Endothelial cell of umbilical vein (primary cell): ENCODE measurements at regions not wholly inside any gene's neighbourhood (a gene's known extent, or its start where the extent isn't known, plus 50 kb on each side); places are given as distances from the start of the nearest gene placed in this dataset.

Experiments used
- BruUV-seq: library from RNA; stranded (reverse); fragments of 400-500 nt; replicated peaks from 2 replicates; lab custom pipeline; 2021; lab: Mats Ljungman, UMichigan
- CTCF ChIA-PET: fragments of 300-600, 350-600 bp; sonication (Branson Sonifier 250); formaldehyde crosslinking; loops from one replicate; lab custom pipeline; 2021; ENCODE audit warnings: antibody characterized with exemption, inconsistent platforms; lab: Charles Lee
- POLR2A ChIA-PET: fragments of 300-600, 350-600 bp; sonication (Branson Sonifier 250); formaldehyde crosslinking; loops from one replicate; lab custom pipeline; 2021; ENCODE audit warnings: antibody characterized with exemption, inconsistent platforms; lab: Charles Lee
- DNase-seq: peaks from one replicate; pipeline ENCODE4 v3.0.0-alpha.2; 2011; ENCODE audit warnings: low read depth, low spot score
- FAIRE-seq: peaks from 2 replicates; lab custom pipeline; 2011; peaks lifted over from hg19 to GRCh38; lab: Jason Lieb, UNC
- H2AFZ ChIP-seq: 2 replicates; pipeline ENCODE4 v1.6.0; 2012; ENCODE audit warnings: low read depth, low read length, control low read depth, inconsistent platforms
- H3K27ac ChIP-seq: 2 replicates; pipeline ENCODE4 v1.5.1; 2011; ENCODE audit warnings: low read depth, mild to moderate bottlenecking, control low read depth, low read length, moderate library complexity; ENCODE audit not compliant: insufficient read depth
- H3K27me3 ChIP-seq, 2 experiments: 2 replicates each; pipeline versions ENCODE4 v1.6.0 to v1.6.1; 2011; ENCODE audit warnings: low read length in 2 of 2, mixed read lengths in 1 of 2; ENCODE audit not compliant: control insufficient read depth in 2 of 2, insufficient read depth in 2 of 2
- H3K36me3 ChIP-seq, 2 experiments: 2 replicates in 1 of 2; 3 replicates in 1 of 2; pipeline ENCODE4 v1.5.1; 2011; ENCODE audit warnings: low read length in 2 of 2, mild to moderate bottlenecking in 1 of 2, moderate library complexity in 1 of 2; ENCODE audit not compliant: control insufficient read depth in 2 of 2, insufficient read depth in 2 of 2; ENCODE audit errors: extremely low read depth in 1 of 2
- H3K4me1 ChIP-seq: 3 replicates; pipeline ENCODE4 v1.5.1; 2011; ENCODE audit warnings: mild to moderate bottlenecking, low read length; ENCODE audit not compliant: control insufficient read depth, insufficient read depth; ENCODE audit errors: extremely low read depth
- H3K4me2 ChIP-seq: 2 replicates; pipeline ENCODE4 v1.6.1; 2011; ENCODE audit warnings: low read length, control low read depth, mixed read lengths; ENCODE audit not compliant: insufficient read depth
- H3K4me3 ChIP-seq, 3 experiments: fragments of 200-600 bp in 1 of 3; sonication (generic), shearing (Covaris generic) in 1 of 3; replicated peaks in 1 of 3; 2 replicates each; pipeline ENCODE4 v1.5.1; 2011 to 2016; ENCODE audit warnings: control low read depth in 3 of 3, low read length in 3 of 3, mild to moderate bottlenecking in 2 of 3, inconsistent platforms in 1 of 3, low read depth in 1 of 3, moderate library complexity in 1 of 3; ENCODE audit not compliant: insufficient read depth in 1 of 3
- H3K79me2 ChIP-seq: 2 replicates; pipeline ENCODE4 v1.6.0; 2012; ENCODE audit warnings: low read length, inconsistent platforms; ENCODE audit not compliant: control insufficient read depth, insufficient read depth
- H3K9ac ChIP-seq: replicated peaks from 2 replicates; pipeline ENCODE3; 2011; ENCODE audit warnings: low read length, control low read depth; ENCODE audit not compliant: insufficient read depth; ENCODE audit errors: extremely low read depth
- H3K9me1 ChIP-seq: replicated peaks from 3 replicates; pipeline ENCODE4 v1.6.0; 2011; ENCODE audit warnings: mild to moderate bottlenecking, low read length; ENCODE audit not compliant: control insufficient read depth, insufficient read depth; ENCODE audit errors: extremely low read depth
- H3K9me3 ChIP-seq: replicated peaks from 2 replicates; pipeline ENCODE4 v1.5.1; 2012; ENCODE audit warnings: low read length, inconsistent platforms; ENCODE audit not compliant: control insufficient read depth, insufficient read depth
- H4K20me1 ChIP-seq: replicated peaks from 2 replicates; pipeline ENCODE3; 2011; ENCODE audit warnings: mild to moderate bottlenecking, low read length; ENCODE audit not compliant: control insufficient read depth, insufficient read depth; ENCODE audit errors: extremely low read depth
- EZH2 ChIP-seq: IDR thresholded peaks from 2 replicates; pipeline ENCODE4 v1.6.1; 2012; ENCODE audit warnings: borderline replicate concordance, low read depth, mild to moderate bottlenecking, moderate library complexity, low read length, inconsistent platforms; ENCODE audit not compliant: severe bottlenecking
- FOS ChIP-seq: IDR thresholded peaks from 2 replicates; pipeline ENCODE4 v1.6.1; 2011; ENCODE audit warnings: mild to moderate bottlenecking, low read length, moderate library complexity, borderline replicate concordance; ENCODE audit not compliant: insufficient read depth
- GATA2 ChIP-seq: IDR thresholded peaks from 2 replicates; pipeline ENCODE4 v1.7.0; 2011; ENCODE audit warnings: low read depth, mild to moderate bottlenecking, moderate library complexity, mixed read lengths, low read length; ENCODE audit not compliant: insufficient read length, insufficient read depth
- POLR2AphosphoS5 ChIP-seq: IDR thresholded peaks from 2 replicates; pipeline ENCODE4 v1.6.1; 2012; ENCODE audit warnings: low read depth, mild to moderate bottlenecking, control low read depth, low read length, moderate library complexity; ENCODE audit not compliant: insufficient read depth
- dilution Hi-C: fragments of 300-500 bp; cut with MboI; formaldehyde crosslinking; loops from one replicate; pipeline ENCODE4 v1.15.0; 2019; ENCODE audit warnings: low sequenced_read_pairs; ENCODE audit not compliant: extremely low pct_ligation_motif_present
- intact Hi-C: fragments of 100-400 bp; cut with micrococcal nuclease; formaldehyde crosslinking; loops from one replicate; pipeline ENCODE4 v1.10.0; 2022

DNA sequence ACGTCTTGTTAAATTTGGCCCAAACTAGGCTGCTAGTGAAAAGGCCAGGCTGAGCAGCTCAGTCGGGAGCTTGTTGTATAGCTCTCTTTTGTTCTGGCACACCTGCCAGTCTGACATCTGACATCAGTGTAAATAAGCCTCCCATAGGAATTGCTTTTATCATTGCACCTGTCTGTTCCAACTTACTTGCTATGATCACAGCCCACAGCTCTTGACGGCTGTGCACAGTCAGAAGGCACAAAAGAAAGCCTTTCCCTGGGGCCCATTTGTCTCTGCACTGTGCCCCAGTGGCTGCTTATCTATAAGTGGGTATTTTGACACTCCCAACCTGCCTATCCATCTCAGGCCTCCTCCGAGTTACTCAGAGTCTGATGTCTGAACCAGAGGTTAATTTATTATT, 324.5 kb downstream of the NUAK1 start:
- POLR2A ChIA-PET = no interaction called here
- Histone ChIP-seq H3K9me3 (no peaks in the 10 kb centered on the region), H3K4me3 (no peak overlapping the region), H3K4me1 (no peaks in the 10 kb centered on the region), H2AFZ (no peak overlapping the region), H3K27me3 (peaks cover 16 to 19% of the 10 kb centered on the region in 2 experiments), H4K20me1 (no peaks in the 10 kb centered on the region), H3K9ac (no peak overlapping the region), H3K9me1 (no peaks in the 10 kb centered on the region), H3K27ac (no peak overlapping the region), H3K79me2 (no peaks in the 10 kb centered on the region), H3K4me2 (no peak overlapping the region), H3K36me3 (no peaks in the 10 kb centered on the region)
- no peak for TF ChIP-seq POLR2AphosphoS5
- TF ChIP-seq FOS = no peak
- FAIRE-seq (no peak), DNase-seq (no peak)
- dilution Hi-C loops (no loop called here), intact Hi-C loops (no loop called here)
- CTCF ChIA-PET = interaction anchor here (0.6 kb wide), 1 partner anchor 47 kb away, joined by 3 read pairs; no protein-coding TSS in a partner anchor
- no TSS peak for BruUV-seq

DNA sequence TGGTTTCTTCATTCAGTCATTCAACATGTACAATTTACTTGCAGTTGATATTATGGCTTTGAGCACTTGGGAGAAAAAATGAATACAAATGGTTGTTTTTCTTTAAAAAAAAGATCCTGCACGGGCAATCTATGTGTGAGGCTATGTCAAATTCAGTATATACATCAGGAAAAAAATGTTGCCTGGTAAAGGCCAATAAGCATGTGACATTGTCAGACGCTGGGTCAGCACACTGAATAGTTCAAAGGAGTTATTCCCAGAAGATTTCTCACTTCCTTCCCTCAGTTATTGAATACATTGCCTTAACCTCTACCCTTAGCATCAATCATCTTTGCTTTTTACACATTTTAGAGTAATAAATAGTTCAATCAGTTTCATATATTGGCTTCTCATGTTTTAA, 319.2 kb downstream of the NUAK1 start:
- Histone ChIP-seq H3K9ac (no peak overlapping the region), H3K79me2 (no peaks in the 10 kb centered on the region), H3K4me1 (no peaks in the 10 kb centered on the region), H3K4me3 (no peak overlapping the region), H3K27me3 (peaks cover 7 to 19% of the 10 kb centered on the region in 2 experiments), H2AFZ (no peak overlapping the region), H4K20me1 (no peaks in the 10 kb centered on the region), H3K27ac (no peak overlapping the region), H3K9me1 (no peaks in the 10 kb centered on the region), H3K36me3 (no peaks in the 10 kb centered on the region), H3K9me3 (no peaks in the 10 kb centered on the region), H3K4me2 (no peak overlapping the region)
- FAIRE-seq = no peak
- CTCF ChIA-PET = no interaction called here
- no TSS peak for BruUV-seq
- DNase-seq = no peak
- dilution Hi-C loops (no loop called here), intact Hi-C loops (no loop called here)
- TF ChIP-seq EZH2 (no peak), GATA2 (no peak), FOS (no peak), POLR2AphosphoS5 (no peak)
- POLR2A ChIA-PET = no interaction called here
